H1 (cell line): ENCODE measurements at regions not wholly inside any gene's neighbourhood (a gene's known extent, or its start where the extent isn't known, plus 50 kb on each side); places are given as distances from the start of the nearest gene placed in this dataset.

Source experiments
- CHD7 ChIP-seq: fragments of 300-600 bp; sonication (generic); IDR thresholded peaks from 2 replicates; pipeline ENCODE4 v1.7.1; 2012; ENCODE audit warnings: low read length, moderate library complexity, mild to moderate bottlenecking, inconsistent platforms; ENCODE audit not compliant: insufficient replicate concordance
- HDAC2 ChIP-seq, 2 experiments: fragments of 300-600 bp in 1 of 2; sonication (generic) in 1 of 2; IDR thresholded peaks; 2 replicates each; pipeline ENCODE4 v1.6.1; 2011 to 2012; ENCODE audit warnings: low read depth in 2 of 2, low read length in 2 of 2, mild to moderate bottlenecking in 2 of 2, moderate library complexity in 2 of 2, borderline replicate concordance in 1 of 2, inconsistent platforms in 1 of 2

GRCh38 chr3:102078854-102079808 is 229.8 kb downstream of the NFKBIZ start (continued):
- TF ChIP-seq CHD7 (no peak), HDAC2 (IDR thresholded peaks at IDR 0.05; ENCODE audit: borderline replicate concordance in 1 of 2, low read depth in 2 of 2, low read length in 2 of 2) (no peak)
